A549 (cell line): ENCODE measurements at regions not wholly inside any gene's neighbourhood (a gene's known extent, or its start where the extent isn't known, plus 50 kb on each side); places are given as distances from the start of the nearest gene placed in this dataset.

ENCODE experiments used
- ATAC-seq, 2 experiments: fragments of 200-7000 bp in 1 of 2; fragments of >200 bp in 1 of 2; cut with Nextera tagmentation in 1 of 2; cut with Tn5 transposase in 1 of 2; 3 replicates each; pipeline versions ENCODE4 v1.8.0 to v1.9.1; 2018 to 2020; ENCODE audit warnings: mild to moderate bottlenecking in 1 of 2, moderate library complexity in 1 of 2
- CTCF ChIA-PET: fragments of 300-600 bp; sonication (Branson Sonifier 250); formaldehyde crosslinking; extraction: SDS; loops from one replicate; lab custom pipeline; 2021; ENCODE audit warnings: antibody characterized with exemption, inconsistent platforms; lab: Yijun Ruan, JAX
- POLR2A ChIA-PET: fragments of 350-600 bp; formaldehyde crosslinking; extraction: SDS; loops from one replicate; lab custom pipeline; 2021; ENCODE audit warnings: antibody characterized with exemption, inconsistent platforms; lab: Yijun Ruan, JAX
- DNase-seq, 2 experiments: peaks; one replicate each; pipeline versions ENCODE4 v3.0.0 to v3.0.0-alpha.2; 2011 to 2016; ENCODE audit warnings: low read depth in 1 of 2, low spot score in 1 of 2
- FAIRE-seq: peaks from 2 replicates; lab custom pipeline; 2011; peaks lifted over from hg19 to GRCh38; lab: Jason Lieb, UNC
- H3K27ac ChIP-seq, 2 experiments: fragments of >200 bp; sonication (Bioruptor Twin); formaldehyde crosslinking; 3 replicates each; pipeline ENCODE4 v1.5.1; 2016 to 2017
- H3K4me1 ChIP-seq: fragments of >200 bp; sonication (Bioruptor Twin); formaldehyde crosslinking; 3 replicates; pipeline ENCODE4 v1.6.1; 2016
- H3K4me2 ChIP-seq: fragments of >200 bp; sonication (Bioruptor Twin); formaldehyde crosslinking; 3 replicates; pipeline ENCODE4 v1.6.1; 2016
- H3K4me3 ChIP-seq: fragments of >200 bp; sonication (Bioruptor Twin); formaldehyde crosslinking; 3 replicates; pipeline ENCODE4 v1.5.1; 2016
- H3K9me3 ChIP-seq: fragments of >200 bp; sonication (Bioruptor Twin); formaldehyde crosslinking; 3 replicates; pipeline ENCODE4 v1.6.1; 2016
- CEBPB ChIP-seq, 2 experiments: fragments of >200 bp in 1 of 2; sonication (Bioruptor Twin) in 1 of 2; formaldehyde crosslinking in 1 of 2; IDR thresholded peaks; 2 replicates each; pipeline ENCODE4 v1.6.1; 2012 to 2016
- CHD2 ChIP-seq: fragments of 150-350 bp; IDR thresholded peaks from 2 replicates; pipeline ENCODE4 v1.6.1; 2014; ENCODE audit warnings: low read length; ENCODE audit not compliant: partially characterized antibody
- EHF ChIP-seq: fragments of 250-450 bp; sonication (Bioruptor Pico); IDR thresholded peaks from 2 replicates; pipeline ENCODE4 v1.5.0; 2020; ENCODE audit warnings: mild to moderate bottlenecking
- EP300 ChIP-seq, 2 experiments: fragments of >200 bp; sonication (Bioruptor Twin); formaldehyde crosslinking; IDR thresholded peaks; 2 replicates in 1 of 2; 3 replicates in 1 of 2; pipeline ENCODE4 v1.6.1; 2016 to 2017
- FOSL2 ChIP-seq, 2 experiments: fragments of 450-650 bp in 1 of 2; fragments of >200 bp in 1 of 2; sonication (Bioruptor Twin) in 1 of 2; formaldehyde crosslinking; IDR thresholded peaks; 2 replicates each; pipeline versions ENCODE4 v1.5.0 to v1.6.1; 2016 to 2020; ENCODE audit warnings: mild to moderate bottlenecking in 1 of 2, moderate library complexity in 1 of 2
- FOXS1 ChIP-seq: fragments of 250-450 bp; sonication (Bioruptor Pico); IDR thresholded peaks from 2 replicates; pipeline ENCODE4 v1.5.0; 2020; ENCODE audit warnings: mild to moderate bottlenecking, moderate library complexity
- GATA3 ChIP-seq: IDR thresholded peaks from 2 replicates; pipeline ENCODE4 v1.6.1; 2012; ENCODE audit warnings: borderline replicate concordance
- HDAC2 ChIP-seq: fragments of 200-600 bp; sonication (generic); IDR thresholded peaks from 2 replicates; pipeline ENCODE4 v1.6.1; 2016
- HEYL ChIP-seq: fragments of 250-450 bp; sonication (Bioruptor Pico); IDR thresholded peaks from 2 replicates; pipeline ENCODE4 v1.8.0; 2021; ENCODE audit warnings: mild to moderate bottlenecking, moderate library complexity
- HOXB13 ChIP-seq: fragments of 250-450 bp; sonication (Bioruptor Pico); IDR thresholded peaks from 2 replicates; pipeline ENCODE4 v1.5.0; 2020; ENCODE audit warnings: low read depth, mild to moderate bottlenecking, moderate library complexity
- HOXB5 ChIP-seq: fragments of 250-450 bp; sonication (Bioruptor Pico); IDR thresholded peaks from 2 replicates; pipeline ENCODE4 v1.5.0; 2020; ENCODE audit warnings: mild to moderate bottlenecking, moderate library complexity
- MAX ChIP-seq: IDR thresholded peaks from 2 replicates; pipeline ENCODE4 v1.6.1; 2012
- POLR2AphosphoS2 ChIP-seq: conservative IDR thresholded peaks from 2 replicates; pipeline ENCODE4 v1.6.1; 2012; ENCODE audit warnings: low read length, improper control_type of control experiment, inconsistent platforms
- RARB ChIP-seq: fragments of 250-450 bp; sonication (Bioruptor Pico); IDR thresholded peaks from 2 replicates; pipeline ENCODE4 v1.8.0; 2021; ENCODE audit warnings: mild to moderate bottlenecking, moderate library complexity
- RCOR1 ChIP-seq: fragments of 150-350 bp; IDR thresholded peaks from 2 replicates; pipeline ENCODE4 v1.6.1; 2014; ENCODE audit warnings: antibody characterized with exemption, low read length, low read depth
- RFX5 ChIP-seq: fragments of 450-650 bp; IDR thresholded peaks from 2 replicates; pipeline ENCODE4 v1.7.1; 2014; ENCODE audit warnings: antibody characterized with exemption, mild to moderate bottlenecking, moderate library complexity
- SMC3 ChIP-seq: fragments of >200 bp; sonication (Bioruptor Twin); formaldehyde crosslinking; IDR thresholded peaks from 3 replicates; pipeline ENCODE4 v1.6.1; 2018; ENCODE audit warnings: inconsistent platforms
- ZFP36 ChIP-seq: fragments of 450-650 bp; IDR thresholded peaks from 2 replicates; pipeline ENCODE4 v1.6.1; 2014; ENCODE audit warnings: borderline replicate concordance; ENCODE audit not compliant: partially characterized antibody
- WGBS: methylation state at CpG from one replicate; pipeline ENCODE4 v1.1.6; 2017; ENCODE audit errors: missing lambda C conversion rate; 5-methylcytosine and 5-hydroxymethylcytosine counted together
- TF ChIP-seq, protein P1 (sequence below): fragments of 250-450 bp; sonication (Bioruptor Pico); IDR thresholded peaks from 2 replicates; pipeline ENCODE4 v1.5.0; 2021; ENCODE audit warnings: mild to moderate bottlenecking, moderate library complexity, borderline replicate concordance
- TF ChIP-seq, protein P2 (sequence below): fragments of 250-450 bp; sonication (Bioruptor Pico); IDR thresholded peaks from 2 replicates; pipeline ENCODE4 v1.5.0; 2020; ENCODE audit warnings: low read depth, mild to moderate bottlenecking, moderate library complexity
- TF ChIP-seq, protein P3 (sequence below): fragments of >200 bp; sonication (Bioruptor Twin); formaldehyde crosslinking; IDR thresholded peaks from 2 replicates; pipeline ENCODE4 v1.6.1; 2016

DNA sequence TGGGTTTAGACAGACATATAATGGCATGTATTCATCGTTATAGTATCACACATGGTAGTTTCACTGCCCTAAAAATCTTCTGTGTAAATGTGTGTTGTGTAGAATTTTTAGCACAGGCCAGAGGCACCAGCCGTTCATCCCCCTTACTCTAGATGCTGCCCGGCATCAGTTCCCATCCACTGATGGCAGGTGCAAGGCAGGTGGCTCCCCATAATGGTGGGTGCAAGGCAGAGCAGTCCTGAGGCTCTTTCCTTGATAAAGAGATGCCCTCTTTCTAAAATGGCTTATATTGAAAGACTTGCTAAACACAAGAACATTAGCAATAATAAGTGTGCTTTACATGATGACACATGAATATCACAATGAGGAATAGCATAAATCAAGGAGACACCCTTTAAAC lies 508.5 kb downstream of the EPHA4 start:
- Histone ChIP-seq H3K27ac (no peak overlapping the region), H3K4me3 (no peak overlapping the region), H3K9me3 (no peaks in the 10 kb centered on the region; the same call in 2 of the 3 replicates), H3K4me2 (no peak overlapping the region), H3K4me1 (no peaks in the 10 kb centered on the region)
- CTCF ChIA-PET: no interaction called here
- no peak for DNase-seq
- POLR2A ChIA-PET: no interaction called here
- no peak for FAIRE-seq
- ATAC-seq: no peak
- WGBS: 4% methylated on average over 3 of the region's 3 CpGs
- no peak for TF ChIP-seq HDAC2

GRCh38 chr2:221064058-221064854 lies 507.8 kb downstream of the EPHA4 start:
- DNase-seq: no peak

DNA sequence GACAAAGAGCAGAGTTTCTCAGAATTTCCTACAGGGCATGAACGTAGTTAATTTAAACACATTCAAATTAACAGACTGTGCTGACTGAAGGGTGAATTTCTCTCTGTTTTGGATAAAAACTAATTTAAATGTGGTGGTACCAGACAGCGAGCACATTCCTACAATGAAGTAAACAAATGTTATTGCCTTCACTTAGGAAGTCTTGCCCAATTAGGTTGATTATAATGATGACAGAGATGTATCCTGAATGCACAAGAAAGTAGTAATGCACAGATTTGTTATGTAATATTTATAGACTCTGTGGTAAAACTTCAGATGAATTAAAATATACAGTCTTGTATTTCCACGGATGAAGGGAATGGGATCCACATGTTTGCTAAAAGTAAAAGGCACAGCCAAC lies 507.2 kb downstream of the EPHA4 start:
- FAIRE-seq: no peak
- WGBS: 8% methylated on average over 3 of the region's 3 CpGs
- Histone ChIP-seq H3K4me3 (no peak overlapping the region), H3K4me1 (no peaks in the 10 kb centered on the region), H3K27ac (no peak overlapping the region)
- TF ChIP-seq HDAC2: no peak
- TF ChIP-seq, protein P1, sequence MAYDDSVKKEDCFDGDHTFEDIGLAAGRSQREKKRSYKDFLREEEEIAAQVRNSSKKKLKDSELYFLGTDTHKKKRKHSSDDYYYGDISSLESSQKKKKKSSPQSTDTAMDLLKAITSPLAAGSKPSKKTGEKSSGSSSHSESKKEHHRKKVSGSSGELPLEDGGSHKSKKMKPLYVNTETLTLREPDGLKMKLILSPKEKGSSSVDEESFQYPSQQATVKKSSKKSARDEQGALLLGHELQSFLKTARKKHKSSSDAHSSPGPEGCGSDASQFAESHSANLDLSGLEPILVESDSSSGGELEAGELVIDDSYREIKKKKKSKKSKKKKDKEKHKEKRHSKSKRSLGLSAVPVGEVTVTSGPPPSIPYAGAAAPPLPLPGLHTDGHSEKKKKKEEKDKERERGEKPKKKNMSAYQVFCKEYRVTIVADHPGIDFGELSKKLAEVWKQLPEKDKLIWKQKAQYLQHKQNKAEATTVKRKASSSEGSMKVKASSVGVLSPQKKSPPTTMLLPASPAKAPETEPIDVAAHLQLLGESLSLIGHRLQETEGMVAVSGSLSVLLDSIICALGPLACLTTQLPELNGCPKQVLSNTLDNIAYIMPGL: no peak
- no peak for TF ChIP-seq FOXS1 (CRISPR knock-in tag)
- TF ChIP-seq SMC3: no peak
- TF ChIP-seq HOXB13 (CRISPR knock-in tag): no peak
- TF ChIP-seq HOXB5 (CRISPR knock-in tag): no peak
- no peak for TF ChIP-seq EP300 (IDR thresholded peaks at IDR 0.05)
- TF ChIP-seq, all 56 proteins: peak for 0
- ATAC-seq: no peak
- DNase-seq: no peak
- POLR2A ChIA-PET: no interaction called here
- CTCF ChIA-PET: no interaction called here
- no peak overlapping the region for H3K4me2 ChIP-seq
- no peaks in the 10 kb centered on the region; the same call in 2 of the 3 replicates for H3K9me3 ChIP-seq

More at GRCh38 chr2:221064058-221064854, 507.8 kb downstream of the EPHA4 start:
- ChIA-PET CTCF (no interaction called here), POLR2A (no interaction called here)
- no peak overlapping the region for H3K4me3 ChIP-seq
- H3K4me2 ChIP-seq: no peak overlapping the region
- TF ChIP-seq, protein P2, sequence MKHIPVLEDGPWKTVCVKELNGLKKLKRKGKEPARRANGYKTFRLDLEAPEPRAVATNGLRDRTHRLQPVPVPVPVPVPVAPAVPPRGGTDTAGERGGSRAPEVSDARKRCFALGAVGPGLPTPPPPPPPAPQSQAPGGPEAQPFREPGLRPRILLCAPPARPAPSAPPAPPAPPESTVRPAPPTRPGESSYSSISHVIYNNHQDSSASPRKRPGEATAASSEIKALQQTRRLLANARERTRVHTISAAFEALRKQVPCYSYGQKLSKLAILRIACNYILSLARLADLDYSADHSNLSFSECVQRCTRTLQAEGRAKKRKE (CRISPR knock-in tag): no peak
- no peak for TF ChIP-seq GATA3
- TF ChIP-seq HDAC2: no peak
- TF ChIP-seq RCOR1: no peak
- TF ChIP-seq CEBPB (IDR thresholded peaks at IDR 0.05): no peak
- no peak for TF ChIP-seq ZFP36
- TF ChIP-seq CHD2: no peak
- no peaks in the 10 kb centered on the region; the same call in 2 of the 3 replicates for H3K9me3 ChIP-seq
- WGBS: 11% methylated on average over 2 of the region's 2 CpGs
- no peaks in the 10 kb centered on the region for H3K4me1 ChIP-seq
- ATAC-seq (no peak), FAIRE-seq (no peak)
- H3K27ac ChIP-seq: no peak overlapping the region

DNA sequence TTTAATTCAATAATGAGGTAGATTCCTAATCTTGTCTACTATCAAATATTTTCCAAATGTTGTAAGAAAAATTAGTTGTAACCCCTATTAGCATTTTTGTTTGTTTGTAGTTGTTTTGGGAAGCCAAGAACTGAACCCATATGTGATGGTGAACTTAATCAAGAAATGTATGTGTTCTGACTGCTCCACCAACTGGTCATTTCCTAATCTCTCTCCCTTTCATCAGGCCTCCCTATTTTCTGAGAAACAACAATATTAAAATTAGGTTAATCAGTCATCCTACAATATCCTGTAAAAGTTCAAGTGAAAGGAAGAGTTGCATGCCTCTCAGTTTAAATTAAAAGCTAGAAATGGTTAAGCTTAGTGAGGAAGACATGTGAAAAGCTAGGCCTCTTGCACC lies 504.0 kb downstream of the EPHA4 start:
- TF ChIP-seq RFX5: no peak
- no peak for TF ChIP-seq ZFP36
- TF ChIP-seq POLR2AphosphoS2: no peak
- TF ChIP-seq FOSL2 (IDR thresholded peaks at IDR 0.05): no peak
- TF ChIP-seq FOSL2 (CRISPR knock-in tag; IDR thresholded peaks at IDR 0.05): no peak
- TF ChIP-seq HOXB5 (CRISPR knock-in tag): no peak
- no peak for TF ChIP-seq CHD2
- TF ChIP-seq MAX: no peak
- TF ChIP-seq EHF: no peak
- no peak for TF ChIP-seq FOXS1 (CRISPR knock-in tag)
- no peak for TF ChIP-seq HEYL (CRISPR knock-in tag)
- TF ChIP-seq, protein P3, sequence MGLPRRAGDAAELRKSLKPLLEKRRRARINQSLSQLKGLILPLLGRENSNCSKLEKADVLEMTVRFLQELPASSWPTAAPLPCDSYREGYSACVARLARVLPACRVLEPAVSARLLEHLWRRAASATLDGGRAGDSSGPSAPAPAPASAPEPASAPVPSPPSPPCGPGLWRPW: no peak
- TF ChIP-seq RARB: no peak
- FAIRE-seq (no peak), ATAC-seq (no peak), DNase-seq (no peak)
- peaks cover 6% of the 10 kb centered on the region for H3K9me3 ChIP-seq
- no peak overlapping the region for H3K4me3 ChIP-seq
- ChIA-PET CTCF (no interaction called here), POLR2A (no interaction called here)
- H3K27ac ChIP-seq: no peak overlapping the region
- no peaks in the 10 kb centered on the region for H3K4me1 ChIP-seq
- H3K4me2 ChIP-seq: no peak overlapping the region
